GM12878 (cell line): ENCODE measurements at regions not wholly inside any gene's neighbourhood (a gene's known extent, or its start where the extent isn't known, plus 50 kb on each side); places are given as distances from the start of the nearest gene placed in this dataset.

Source experiments
- ATAC-seq: fragments of 200-7000 bp; cut with Tn5 transposase; 3 replicates; pipeline ENCODE4 v1.9.1; 2020; ENCODE audit warnings: mild to moderate bottlenecking, moderate library complexity
- BruUV-seq: library from RNA; stranded (reverse); fragments of 400-500 nt; replicated peaks from 2 replicates; lab custom pipeline; 2021; lab: Mats Ljungman, UMichigan
- CTCF ChIA-PET: fragments of 300-600 bp; sonication (Branson Sonifier 250); formaldehyde crosslinking; extraction: SDS; loops from one replicate; lab custom pipeline; 2021; ENCODE audit warnings: inconsistent platforms; lab: Yijun Ruan, JAX
- POLR2A ChIA-PET: fragments of 350-600 bp; formaldehyde crosslinking; extraction: SDS; loops from one replicate; lab custom pipeline; 2021; ENCODE audit warnings: inconsistent platforms; lab: Charles Lee
- RAD21 ChIA-PET: fragments of 300-600 bp; sonication (Branson Sonifier 250); formaldehyde crosslinking; loops from one replicate; lab custom pipeline; 2023; ENCODE audit warnings: antibody characterized with exemption; ENCODE audit not compliant: unreplicated experiment; lab: Charles Lee
- SMC1A ChIA-PET: fragments of 300-600 bp; sonication (Branson Sonifier 250); formaldehyde crosslinking; loops from one replicate; lab custom pipeline; 2023; ENCODE audit not compliant: unreplicated experiment, uncharacterized antibody; lab: Charles Lee
- DNase-seq: peaks from one replicate; pipeline ENCODE4 v3.0.0-alpha.2; 2011; ENCODE audit warnings: low read depth, low spot score
- FAIRE-seq: peaks from 3 replicates; lab custom pipeline; 2011; peaks lifted over from hg19 to GRCh38; lab: Jason Lieb, UNC
- H2AFZ ChIP-seq: 2 replicates; pipeline ENCODE4 v1.6.0; 2011; ENCODE audit warnings: low read depth, low read length, control low read depth; ENCODE audit not compliant: control insufficient read depth
- H3K27ac ChIP-seq: 2 replicates; pipeline ENCODE4 v1.5.1; 2011; ENCODE audit warnings: control low read depth; ENCODE audit not compliant: control insufficient read depth, insufficient read depth
- H3K27me3 ChIP-seq, 2 experiments: replicated peaks in 1 of 2; 2 replicates each; pipeline versions ENCODE4 v1.6.0 to v1.6.1; 2011; ENCODE audit warnings: low read length in 1 of 2; ENCODE audit not compliant: control insufficient read depth in 2 of 2, insufficient read depth in 2 of 2
- H3K36me3 ChIP-seq, 2 experiments: 2 replicates each; pipeline ENCODE4 v1.5.1; 2011; ENCODE audit warnings: low read length in 1 of 2; ENCODE audit not compliant: control insufficient read depth in 2 of 2, insufficient read depth in 2 of 2
- H3K4me1 ChIP-seq: 2 replicates; pipeline ENCODE4 v1.6.1; 2011; ENCODE audit warnings: mild to moderate bottlenecking, low read length, moderate library complexity, mixed read lengths; ENCODE audit not compliant: control insufficient read depth, insufficient read depth
- H3K4me2 ChIP-seq: 2 replicates; pipeline ENCODE4 v1.6.0; 2011; ENCODE audit warnings: control low read depth; ENCODE audit not compliant: control insufficient read depth, insufficient read depth
- H3K4me3 ChIP-seq: fragments of 200-600 bp; sonication (generic); 2 replicates; pipeline ENCODE4 v1.5.1; 2016
- H3K79me2 ChIP-seq: 2 replicates; pipeline ENCODE4 v1.6.0; 2011; ENCODE audit warnings: low read length; ENCODE audit not compliant: control insufficient read depth, insufficient read depth
- H3K9ac ChIP-seq: 2 replicates; pipeline ENCODE4 v1.8.0; 2011; ENCODE audit warnings: low read length, control low read depth, mixed read lengths; ENCODE audit not compliant: control insufficient read depth, insufficient read depth
- H3K9me3 ChIP-seq: replicated peaks from 3 replicates; pipeline ENCODE4 v1.5.1; 2011; ENCODE audit warnings: mild to moderate bottlenecking, low read length; ENCODE audit not compliant: control insufficient read depth, insufficient read depth
- H4K20me1 ChIP-seq: 2 replicates; pipeline ENCODE4 v1.6.0; 2011; ENCODE audit not compliant: control insufficient read depth, insufficient read depth
- BCL3 ChIP-seq: IDR thresholded peaks from 2 replicates; pipeline ENCODE4 v1.6.1; 2011; ENCODE audit warnings: borderline replicate concordance, low read depth, mild to moderate bottlenecking, moderate library complexity, low read length; ENCODE audit not compliant: insufficient read depth, poor library complexity, severe bottlenecking
- CBX3 ChIP-seq: fragments of 200-600 bp; sonication (generic); IDR thresholded peaks from 2 replicates; pipeline ENCODE4 v1.6.1; 2016; ENCODE audit warnings: low read depth, borderline replicate concordance
- CHD1 ChIP-seq: IDR thresholded peaks from 2 replicates; pipeline ENCODE4 v1.6.1; 2012; ENCODE audit warnings: low read depth, low read length, improper control_type of control experiment
- CTCF ChIP-seq, 3 experiments: IDR thresholded peaks in 2 of 3; conservative IDR thresholded peaks in 1 of 3; 2 replicates each; pipeline ENCODE4 v1.5.1; 2011; ENCODE audit warnings: low read depth in 3 of 3, low read length in 3 of 3, mild to moderate bottlenecking in 3 of 3, control low read depth in 2 of 3, moderate library complexity in 2 of 3, inconsistent platforms in 1 of 3, mixed read lengths in 1 of 3; ENCODE audit not compliant: control insufficient read depth in 2 of 3, insufficient read depth in 1 of 3; ENCODE audit errors: extremely low read depth in 1 of 3
- DPF2 ChIP-seq: fragments of 450-650 bp; IDR thresholded peaks from 2 replicates; pipeline ENCODE4 v1.6.1; 2017; ENCODE audit warnings: mild to moderate bottlenecking
- HDAC6 ChIP-seq: fragments of 200-600 bp; sonication (generic); IDR thresholded peaks from one replicate; pipeline ENCODE4 v1.8.0; 2017; ENCODE audit warnings: antibody characterized with exemption; ENCODE audit not compliant: unreplicated experiment
- KAT2A ChIP-seq: conservative IDR thresholded peaks from 2 replicates; pipeline ENCODE4 v1.6.1; 2011; ENCODE audit warnings: low read depth, low read length; ENCODE audit not compliant: control insufficient read depth
- KDM1A ChIP-seq: fragments of 200-600 bp; sonication (generic); IDR thresholded peaks from 2 replicates; pipeline ENCODE4 v1.6.1; 2016; ENCODE audit warnings: borderline replicate concordance
- POLR2A ChIP-seq: IDR thresholded peaks from 2 replicates; pipeline ENCODE4 v1.6.1; 2011; ENCODE audit warnings: low read depth, mild to moderate bottlenecking, low read length
- SIN3A ChIP-seq: IDR thresholded peaks from 2 replicates; pipeline ENCODE4 v1.6.1; 2012; ENCODE audit warnings: low read depth, low read length, improper control_type of control experiment
- WGBS: methylation state at CpG from one replicate; pipeline ENCODE4 v1.1.6; 2016; ENCODE audit warnings: low lambda C conversion rate; ENCODE audit not compliant: insufficient replicate concordance, insufficient coverage; ENCODE audit errors: missing lambda C conversion rate; 5-methylcytosine and 5-hydroxymethylcytosine counted together
- in situ Hi-C: fragments of 300-500 bp; cut with MboI; formaldehyde crosslinking; loops from 9 replicates; pipeline ENCODE4 v1.14.3; 2018; ENCODE audit warnings: mixed read lengths
- intact Hi-C: fragments of 100-400 bp; cut with micrococcal nuclease; formaldehyde crosslinking; loops from one replicate; pipeline ENCODE4 v1.14.2; 2022; ENCODE audit not compliant: unreplicated experiment

- Histone ChIP-seq H3K79me2 (no peaks in the 10 kb centered on the region), H3K4me3 (no peak overlapping the region), H3K4me1 (no peaks in the 10 kb centered on the region), H3K27ac (no peak overlapping the region), H3K4me2 (no peak overlapping the region), H3K9ac (no peak overlapping the region), H3K27me3 (no peaks in the 10 kb centered on the region), H3K9me3 (no peaks in the 10 kb centered on the region), H2AFZ (no peak overlapping the region), H4K20me1 (no peaks in the 10 kb centered on the region), H3K36me3 (no peaks in the 10 kb centered on the region)
- intact Hi-C loops, result no loop called here
- WGBS, result 19% methylated on average over 2 of the region's 2 CpGs
- TF ChIP-seq CHD1, result no peak
- no peak for TF ChIP-seq BCL3
- no peak for TF ChIP-seq DPF2
- no peak for FAIRE-seq
- in situ Hi-C loops, result no loop called here
- no TSS peak for BruUV-seq
- no peak for ATAC-seq
- ChIA-PET RAD21 (interaction anchor here (0.5 kb wide), 1 partner anchor 10 kb away, joined by 3 read pairs; no protein-coding TSS in a partner anchor), POLR2A (no interaction called here), CTCF (interaction anchor here (0.7 to 1.6 kb wide), 3 partner anchors 14 to 152 kb away, joined by 3 to 4 read pairs (median 3); no protein-coding TSS in a partner anchor), SMC1A (interaction anchor here (0.8 kb wide), 1 partner anchor 151 kb away, joined by 3 read pairs; no protein-coding TSS in a partner anchor)
- no peak for DNase-seq
These were observed 153.5 kb upstream of the DIO2 start for GRCh38 chr14:80364816-80365215.

GRCh38 chr14:80364274-80364673 lies 153.0 kb upstream of the DIO2 start:
- H3K79me2 ChIP-seq, result no peaks in the 10 kb centered on the region
- no peak for FAIRE-seq
- in situ Hi-C loops, result no loop called here

More at GRCh38 chr14:80364274-80364673, 153.0 kb upstream of the DIO2 start:
- TF ChIP-seq CTCF (IDR thresholded peaks at IDR 0.05 in 2 of 3, conservative IDR thresholded peaks at IDR 0.05 in 1 of 3; ENCODE audit: control insufficient read depth in 2 of 3, extremely low read depth in 1 of 3, insufficient read depth in 1 of 3, low read depth in 3 of 3, low read length in 3 of 3) (peak in 1 of 3 experiments; percentile 18; a peak in 2 of 6 replicates), POLR2A (no peak), SIN3A (no peak), KDM1A (no peak), KAT2A (no peak), CBX3 (no peak), HDAC6 (no peak)
- Histone ChIP-seq H2AFZ (no peak overlapping the region), H3K4me3 (no peak overlapping the region), H3K9me3 (no peaks in the 10 kb centered on the region), H3K9ac (no peak overlapping the region), H3K4me1 (no peaks in the 10 kb centered on the region), H4K20me1 (no peaks in the 10 kb centered on the region), H3K27ac (no peak overlapping the region), H3K27me3 (no peaks in the 10 kb centered on the region), H3K36me3 (no peaks in the 10 kb centered on the region), H3K4me2 (no peak overlapping the region)
- BruUV-seq, result no TSS peak
- RAD21 ChIA-PET, result no interaction called here
- DNase-seq, result no peak
- SMC1A ChIA-PET, result interaction anchor here (0.8 kb wide), 1 partner anchor 150 kb away, joined by 3 read pairs; no protein-coding TSS in a partner anchor
- WGBS, result 0% methylated on average over 1 of the region's 1 CpG
- intact Hi-C loops, result no loop called here
- POLR2A ChIA-PET, result no interaction called here
- CTCF ChIA-PET, result interaction anchor here (0.7 to 1.6 kb wide), 2 partner anchors 19 to 152 kb away, joined by 3 to 4 read pairs; no protein-coding TSS in a partner anchor
- peak; percentile 76 for ATAC-seq
